Neural cell (in vitro differentiated cells): ENCODE measurements at regions not wholly inside any gene's neighbourhood (a gene's known extent, or its start where the extent isn't known, plus 50 kb on each side); places are given as distances from the start of the nearest gene placed in this dataset.

ENCODE experiments used
- EP300 ChIP-seq: fragments of 450-650 bp; conservative IDR thresholded peaks from 2 replicates; pipeline ENCODE4 v1.6.1; 2014; ENCODE audit warnings: antibody characterized with exemption, mild to moderate bottlenecking, moderate library complexity; ENCODE audit not compliant: poor library complexity, severe bottlenecking
- EZH2 ChIP-seq: fragments of 200-600, 300-800 bp; shearing (Covaris generic), sonication (generic); IDR thresholded peaks from 2 replicates; pipeline ENCODE4 v1.6.1; 2014; ENCODE audit warnings: antibody characterized with exemption, low read length, borderline replicate concordance, mild to moderate bottlenecking; ENCODE audit not compliant: insufficient read depth, poor library complexity, severe bottlenecking
- MXI1 ChIP-seq: fragments of 450-650 bp; conservative IDR thresholded peaks from 2 replicates; pipeline ENCODE4 v1.6.1; 2014; ENCODE audit warnings: antibody characterized with exemption, mild to moderate bottlenecking; ENCODE audit not compliant: poor library complexity, severe bottlenecking
- POLR2AphosphoS5 ChIP-seq: IDR thresholded peaks from 2 replicates; pipeline ENCODE4 v1.6.1; 2012
- RAD21 ChIP-seq: fragments of 450-650 bp; conservative IDR thresholded peaks from 2 replicates; pipeline ENCODE4 v1.6.1; 2014; ENCODE audit warnings: antibody characterized with exemption, mild to moderate bottlenecking, moderate library complexity
- SMC3 ChIP-seq: fragments of 450-650 bp; conservative IDR thresholded peaks from 2 replicates; pipeline ENCODE4 v1.6.1; 2014; ENCODE audit warnings: antibody characterized with exemption, mild to moderate bottlenecking, moderate library complexity; ENCODE audit not compliant: poor library complexity
- TAF1 ChIP-seq: IDR thresholded peaks from 2 replicates; pipeline ENCODE4 v1.6.1; 2012; ENCODE audit warnings: low read depth
- TF ChIP-seq, protein P1 (sequence below): fragments of 450-650 bp; IDR thresholded peaks from 2 replicates; pipeline ENCODE4 v1.5.1; 2014; ENCODE audit warnings: antibody characterized with exemption, mild to moderate bottlenecking, moderate library complexity; ENCODE audit not compliant: poor library complexity, severe bottlenecking
- TF ChIP-seq, protein P2 (sequence below): IDR thresholded peaks from 2 replicates; pipeline ENCODE4 v1.6.1; 2012; ENCODE audit warnings: borderline replicate concordance

DNA sequence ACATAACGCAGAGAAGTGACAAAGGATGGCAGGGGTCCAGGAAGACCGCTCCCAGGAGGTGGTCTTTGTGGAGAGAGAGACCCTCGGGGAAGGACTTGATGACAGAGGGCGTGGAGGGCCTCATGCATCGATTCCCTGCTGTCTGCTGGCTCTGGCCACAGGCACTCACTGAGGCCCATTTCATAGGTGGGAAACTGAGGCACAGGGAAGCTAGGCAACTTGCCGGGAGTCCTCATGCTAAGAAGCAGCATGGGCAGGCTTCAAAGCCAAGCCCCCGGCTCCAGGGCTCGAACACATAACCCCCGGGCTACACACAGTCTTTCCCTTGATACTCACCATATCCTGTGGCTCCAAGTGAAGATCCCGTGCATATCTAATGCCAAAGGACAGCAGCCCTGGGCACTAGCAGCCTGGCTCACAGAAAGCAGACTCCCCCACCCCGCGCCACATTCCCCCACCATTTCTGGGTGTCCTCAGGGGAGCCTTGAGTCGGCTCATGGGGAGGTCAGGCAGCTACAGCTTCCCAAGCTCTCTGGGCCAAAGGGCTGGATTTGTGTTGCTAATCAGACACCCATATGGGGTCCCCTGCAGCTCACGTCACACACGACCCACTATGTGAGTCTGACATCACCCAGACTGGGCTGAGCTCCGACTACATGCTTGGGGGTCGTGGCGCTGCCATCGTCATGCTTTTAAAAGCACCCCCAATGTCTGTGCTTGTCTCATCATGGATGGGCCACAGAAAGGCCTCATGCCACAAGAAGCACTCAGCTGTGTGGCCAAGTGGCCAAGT is 130.9 kb upstream of the PMEPA1 start:
- TF ChIP-seq, protein P1, sequence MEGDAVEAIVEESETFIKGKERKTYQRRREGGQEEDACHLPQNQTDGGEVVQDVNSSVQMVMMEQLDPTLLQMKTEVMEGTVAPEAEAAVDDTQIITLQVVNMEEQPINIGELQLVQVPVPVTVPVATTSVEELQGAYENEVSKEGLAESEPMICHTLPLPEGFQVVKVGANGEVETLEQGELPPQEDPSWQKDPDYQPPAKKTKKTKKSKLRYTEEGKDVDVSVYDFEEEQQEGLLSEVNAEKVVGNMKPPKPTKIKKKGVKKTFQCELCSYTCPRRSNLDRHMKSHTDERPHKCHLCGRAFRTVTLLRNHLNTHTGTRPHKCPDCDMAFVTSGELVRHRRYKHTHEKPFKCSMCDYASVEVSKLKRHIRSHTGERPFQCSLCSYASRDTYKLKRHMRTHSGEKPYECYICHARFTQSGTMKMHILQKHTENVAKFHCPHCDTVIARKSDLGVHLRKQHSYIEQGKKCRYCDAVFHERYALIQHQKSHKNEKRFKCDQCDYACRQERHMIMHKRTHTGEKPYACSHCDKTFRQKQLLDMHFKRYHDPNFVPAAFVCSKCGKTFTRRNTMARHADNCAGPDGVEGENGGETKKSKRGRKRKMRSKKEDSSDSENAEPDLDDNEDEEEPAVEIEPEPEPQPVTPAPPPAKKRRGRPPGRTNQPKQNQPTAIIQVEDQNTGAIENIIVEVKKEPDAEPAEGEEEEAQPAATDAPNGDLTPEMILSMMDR, result no peak
- no peak for TF ChIP-seq MXI1
- TF ChIP-seq TAF1, result no peak
- TF ChIP-seq, protein P2, sequence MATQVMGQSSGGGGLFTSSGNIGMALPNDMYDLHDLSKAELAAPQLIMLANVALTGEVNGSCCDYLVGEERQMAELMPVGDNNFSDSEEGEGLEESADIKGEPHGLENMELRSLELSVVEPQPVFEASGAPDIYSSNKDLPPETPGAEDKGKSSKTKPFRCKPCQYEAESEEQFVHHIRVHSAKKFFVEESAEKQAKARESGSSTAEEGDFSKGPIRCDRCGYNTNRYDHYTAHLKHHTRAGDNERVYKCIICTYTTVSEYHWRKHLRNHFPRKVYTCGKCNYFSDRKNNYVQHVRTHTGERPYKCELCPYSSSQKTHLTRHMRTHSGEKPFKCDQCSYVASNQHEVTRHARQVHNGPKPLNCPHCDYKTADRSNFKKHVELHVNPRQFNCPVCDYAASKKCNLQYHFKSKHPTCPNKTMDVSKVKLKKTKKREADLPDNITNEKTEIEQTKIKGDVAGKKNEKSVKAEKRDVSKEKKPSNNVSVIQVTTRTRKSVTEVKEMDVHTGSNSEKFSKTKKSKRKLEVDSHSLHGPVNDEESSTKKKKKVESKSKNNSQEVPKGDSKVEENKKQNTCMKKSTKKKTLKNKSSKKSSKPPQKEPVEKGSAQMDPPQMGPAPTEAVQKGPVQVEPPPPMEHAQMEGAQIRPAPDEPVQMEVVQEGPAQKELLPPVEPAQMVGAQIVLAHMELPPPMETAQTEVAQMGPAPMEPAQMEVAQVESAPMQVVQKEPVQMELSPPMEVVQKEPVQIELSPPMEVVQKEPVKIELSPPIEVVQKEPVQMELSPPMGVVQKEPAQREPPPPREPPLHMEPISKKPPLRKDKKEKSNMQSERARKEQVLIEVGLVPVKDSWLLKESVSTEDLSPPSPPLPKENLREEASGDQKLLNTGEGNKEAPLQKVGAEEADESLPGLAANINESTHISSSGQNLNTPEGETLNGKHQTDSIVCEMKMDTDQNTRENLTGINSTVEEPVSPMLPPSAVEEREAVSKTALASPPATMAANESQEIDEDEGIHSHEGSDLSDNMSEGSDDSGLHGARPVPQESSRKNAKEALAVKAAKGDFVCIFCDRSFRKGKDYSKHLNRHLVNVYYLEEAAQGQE, result no peak
- TF ChIP-seq POLR2AphosphoS5, result no peak
- TF ChIP-seq SMC3, result no peak
- no peak for TF ChIP-seq EZH2
- no peak for TF ChIP-seq RAD21
- TF ChIP-seq EP300, result no peak
